HG03139 (cell line): ENCODE measurements at regions not wholly inside any gene's neighbourhood (a gene's known extent, or its start where the extent isn't known, plus 50 kb on each side); places are given as distances from the start of the nearest gene placed in this dataset.

ENCODE experiments used
- ATAC-seq: cut with Tn5 transposase; IDR thresholded peaks from one replicate; pipeline ENCODE4 v1.9.1; 2021; ENCODE audit not compliant: unreplicated experiment

- ATAC-seq = no peak
Measured at GRCh38 chr4:82042042-82042441, 331.7 kb downstream of the HNRNPD start.

- no peak for ATAC-seq
Measured at GRCh38 chr4:82038936-82039335, 334.9 kb downstream of the HNRNPD start.

- ATAC-seq = no peak
Measured at GRCh38 chr4:82036181-82036580, 337.6 kb downstream of the HNRNPD start.

- ATAC-seq = no peak
Measured at GRCh38 chr4:82034878-82035277, 338.9 kb downstream of the HNRNPD start.

GRCh38 chr4:82033862-82034261 lies 339.9 kb downstream of the HNRNPD start:
- ATAC-seq = no peak

- ATAC-seq = no peak
Measured at GRCh38 chr4:82031376-82031927, 342.3 kb downstream of the HNRNPD start.

GRCh38 chr4:82017680-82018079 lies 356.1 kb downstream of the HNRNPD start:
- no peak for ATAC-seq

- ATAC-seq = no peak
Measured at GRCh38 chr4:82005158-82005557, 368.6 kb downstream of the HNRNPD start.

GRCh38 chr4:81997313-81997712 lies 376.5 kb downstream of the HNRNPD start:
- ATAC-seq = no peak

- no peak for ATAC-seq
Measured at GRCh38 chr4:81990898-81991297, 382.9 kb downstream of the HNRNPD start.

GRCh38 chr4:81990211-81990610 lies 383.6 kb downstream of the HNRNPD start:
- no peak for ATAC-seq

GRCh38 chr4:81989202-81989601 lies 384.6 kb downstream of the HNRNPD start:
- ATAC-seq = no peak

GRCh38 chr4:81988178-81988577 lies 385.6 kb downstream of the HNRNPD start:
- no peak for ATAC-seq

GRCh38 chr4:81984746-81985145 lies 389.0 kb downstream of the HNRNPD start:
- no peak for ATAC-seq

GRCh38 chr4:81982846-81983540 lies 390.8 kb downstream of the HNRNPD start:
- ATAC-seq = no peak

- ATAC-seq = no peak
Measured at GRCh38 chr4:81981218-81981617, 392.6 kb downstream of the HNRNPD start.

- no peak for ATAC-seq
Measured at GRCh38 chr4:81974523-81974922, 399.3 kb downstream of the HNRNPD start.

- ATAC-seq = no peak
Measured at GRCh38 chr4:81971637-81972381, 402.0 kb downstream of the HNRNPD start.

- ATAC-seq = no peak
Measured at GRCh38 chr4:81971061-81971460, 402.7 kb downstream of the HNRNPD start.

- ATAC-seq = no peak
Measured at GRCh38 chr4:81970454-81970853, 403.3 kb downstream of the HNRNPD start.

GRCh38 chr4:81966676-81967075 lies 407.1 kb downstream of the HNRNPD start:
- ATAC-seq = no peak

GRCh38 chr4:81965911-81966310 lies 407.9 kb downstream of the HNRNPD start:
- ATAC-seq = no peak
